Fibroblast of villous mesenchyme (primary cell): ENCODE measurements at regions not wholly inside any gene's neighbourhood (a gene's known extent, or its start where the extent isn't known, plus 50 kb on each side); places are given as distances from the start of the nearest gene placed in this dataset.
A peak's percentile ranks its signal among the peaks of the same experiment; 100 is the strongest.
"Not testable (repeated sequence)": the region's sequence is repeated elsewhere in the genome, so short reads cannot be mapped to it uniquely, and the experiment has no call there.

Source experiments
- DNase-seq: peaks from one replicate; pipeline ENCODE4 v3.0.0-alpha.2; 2010; ENCODE audit warnings: low read depth
- H3K4me3 ChIP-seq: 2 replicates; pipeline ENCODE4 v1.5.1; 2011; ENCODE audit warnings: low read depth, mild to moderate bottlenecking, low read length
- TF ChIP-seq, protein P1 (sequence below): IDR thresholded peaks from 2 replicates; pipeline ENCODE4 v1.5.1; 2012; ENCODE audit warnings: low read depth, mild to moderate bottlenecking, low read length; ENCODE audit not compliant: insufficient read depth

DNA sequence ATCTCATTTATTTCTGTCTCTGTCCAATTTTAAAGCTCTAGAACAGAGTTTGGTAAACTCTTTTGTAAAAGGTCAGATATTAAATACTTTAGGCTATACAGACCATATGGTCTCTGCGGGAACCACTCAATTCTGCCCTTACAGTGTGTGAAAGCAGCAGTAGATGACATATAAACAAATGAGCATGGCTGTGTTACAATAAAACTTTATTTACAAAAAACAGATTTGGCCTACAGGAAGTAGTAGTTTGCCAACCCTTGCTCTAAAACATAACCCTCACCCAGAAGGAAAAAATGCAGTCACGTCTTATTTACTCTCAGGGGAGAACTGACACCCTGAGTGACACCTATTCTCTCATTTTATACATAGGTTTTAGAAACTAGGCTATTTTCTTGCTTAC lies 220.4 kb downstream of the DEPDC1B start:
- no peak for DNase-seq
- H3K4me3 ChIP-seq, result no peak overlapping the region
- TF ChIP-seq, protein P1, sequence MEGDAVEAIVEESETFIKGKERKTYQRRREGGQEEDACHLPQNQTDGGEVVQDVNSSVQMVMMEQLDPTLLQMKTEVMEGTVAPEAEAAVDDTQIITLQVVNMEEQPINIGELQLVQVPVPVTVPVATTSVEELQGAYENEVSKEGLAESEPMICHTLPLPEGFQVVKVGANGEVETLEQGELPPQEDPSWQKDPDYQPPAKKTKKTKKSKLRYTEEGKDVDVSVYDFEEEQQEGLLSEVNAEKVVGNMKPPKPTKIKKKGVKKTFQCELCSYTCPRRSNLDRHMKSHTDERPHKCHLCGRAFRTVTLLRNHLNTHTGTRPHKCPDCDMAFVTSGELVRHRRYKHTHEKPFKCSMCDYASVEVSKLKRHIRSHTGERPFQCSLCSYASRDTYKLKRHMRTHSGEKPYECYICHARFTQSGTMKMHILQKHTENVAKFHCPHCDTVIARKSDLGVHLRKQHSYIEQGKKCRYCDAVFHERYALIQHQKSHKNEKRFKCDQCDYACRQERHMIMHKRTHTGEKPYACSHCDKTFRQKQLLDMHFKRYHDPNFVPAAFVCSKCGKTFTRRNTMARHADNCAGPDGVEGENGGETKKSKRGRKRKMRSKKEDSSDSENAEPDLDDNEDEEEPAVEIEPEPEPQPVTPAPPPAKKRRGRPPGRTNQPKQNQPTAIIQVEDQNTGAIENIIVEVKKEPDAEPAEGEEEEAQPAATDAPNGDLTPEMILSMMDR, result no peak

DNA sequence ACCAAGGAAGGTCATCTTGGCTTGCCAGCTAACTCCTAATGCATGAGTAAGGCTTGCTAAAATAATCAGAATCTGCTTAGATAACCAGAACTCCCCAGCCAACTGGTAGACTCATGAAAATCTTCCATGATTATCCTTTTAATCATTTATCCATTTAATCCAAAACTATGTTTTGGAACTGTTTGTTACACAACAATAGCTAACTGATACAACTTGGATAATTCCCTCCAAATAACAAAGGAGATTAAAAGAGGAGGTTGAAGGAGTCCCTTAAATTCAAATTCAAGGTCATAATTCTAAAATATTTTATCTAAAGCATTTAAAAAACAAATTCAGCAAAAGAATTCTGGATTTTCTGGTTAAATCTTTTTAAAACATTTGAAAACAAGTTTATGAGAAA lies 222.1 kb downstream of the DEPDC1B start:
- no peak overlapping the region for H3K4me3 ChIP-seq
- no peak for DNase-seq
- TF ChIP-seq, protein P1, result no peak

DNA sequence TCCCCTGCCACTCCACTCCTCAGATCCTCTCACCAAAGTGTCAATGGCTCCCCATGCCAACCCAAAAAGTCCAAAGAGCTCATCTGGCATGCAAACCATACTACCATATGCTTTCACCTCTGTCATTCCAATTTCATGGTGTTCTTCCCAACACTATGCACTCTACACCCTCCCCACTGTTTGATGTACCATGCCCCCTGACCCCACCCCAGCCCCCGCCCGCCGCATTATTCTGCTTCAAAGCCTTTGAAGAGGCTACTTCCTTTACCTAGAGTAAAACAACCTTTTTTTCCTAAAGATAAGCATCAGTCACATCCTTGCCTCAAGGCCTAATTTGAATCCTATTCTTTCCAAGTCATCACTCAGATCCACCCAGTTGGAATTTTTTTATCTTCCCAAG lies 226.3 kb downstream of the DEPDC1B start:
- no peak overlapping the region for H3K4me3 ChIP-seq
- TF ChIP-seq, protein P1, result no peak
- no peak for DNase-seq

DNA sequence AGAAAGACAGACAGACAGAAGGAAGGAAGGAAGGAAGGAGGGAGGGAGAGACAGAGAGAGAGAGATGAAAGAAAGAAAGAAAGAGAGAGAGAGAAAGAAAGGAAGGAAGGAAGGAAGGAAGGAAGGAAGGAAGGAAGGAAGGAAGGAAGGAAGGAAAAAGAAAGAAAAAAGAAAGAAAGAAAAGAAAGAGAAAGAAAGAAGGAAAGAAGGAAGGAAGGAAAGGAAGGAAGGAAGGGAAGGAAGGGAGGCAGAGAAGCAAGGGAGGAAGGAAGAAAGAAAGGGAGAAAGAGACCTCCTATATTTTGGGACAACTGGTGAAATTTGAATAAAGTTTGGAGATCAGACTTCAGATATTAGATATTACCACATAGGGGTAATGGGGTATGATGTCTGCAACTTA lies 226.9 kb downstream of the DEPDC1B start:
- not testable (repeated sequence) for H3K4me3 ChIP-seq, DNase-seq

DNA sequence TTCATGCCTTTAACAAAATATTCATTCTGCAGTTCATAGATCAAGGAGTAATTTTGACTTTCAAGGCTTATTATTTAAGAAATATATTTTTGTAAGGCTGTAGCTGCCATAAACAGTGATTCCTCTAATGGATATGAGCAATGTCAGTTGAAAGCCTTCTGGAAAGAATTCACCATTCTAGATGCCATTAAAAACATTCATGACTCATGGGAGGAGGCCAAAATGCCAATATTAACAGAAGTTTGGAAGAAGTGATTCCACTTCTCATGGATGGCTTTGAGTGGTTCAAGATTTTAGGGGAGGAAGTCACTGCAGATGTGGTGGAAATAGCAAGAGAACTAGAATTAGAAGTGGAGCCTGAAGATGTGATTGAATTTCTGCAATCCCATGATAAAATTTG lies 229.1 kb downstream of the DEPDC1B start:
- no peak for DNase-seq
- TF ChIP-seq, protein P1, result no peak
- no peak overlapping the region for H3K4me3 ChIP-seq

DNA sequence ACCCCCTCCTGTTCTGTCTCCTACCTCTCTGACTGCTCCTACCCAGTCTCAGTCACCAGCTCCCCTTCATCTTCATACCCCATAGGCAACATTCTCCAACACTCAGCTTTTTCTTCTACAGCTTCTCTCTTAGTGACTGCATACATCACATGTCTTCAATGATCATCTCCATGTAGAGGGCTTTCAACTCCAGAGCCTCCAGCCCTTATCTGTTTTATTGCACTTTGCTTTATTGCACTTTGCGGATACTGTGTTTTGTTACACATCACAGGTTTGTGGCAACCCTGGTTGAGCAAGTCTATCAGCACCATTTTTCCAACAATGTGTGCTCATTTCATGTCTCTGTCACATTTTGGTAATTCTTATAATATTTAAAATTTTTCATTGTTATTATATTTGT lies 230.7 kb downstream of the DEPDC1B start:
- no peak for DNase-seq
- TF ChIP-seq, protein P1, result no peak
- no peak overlapping the region for H3K4me3 ChIP-seq

DNA sequence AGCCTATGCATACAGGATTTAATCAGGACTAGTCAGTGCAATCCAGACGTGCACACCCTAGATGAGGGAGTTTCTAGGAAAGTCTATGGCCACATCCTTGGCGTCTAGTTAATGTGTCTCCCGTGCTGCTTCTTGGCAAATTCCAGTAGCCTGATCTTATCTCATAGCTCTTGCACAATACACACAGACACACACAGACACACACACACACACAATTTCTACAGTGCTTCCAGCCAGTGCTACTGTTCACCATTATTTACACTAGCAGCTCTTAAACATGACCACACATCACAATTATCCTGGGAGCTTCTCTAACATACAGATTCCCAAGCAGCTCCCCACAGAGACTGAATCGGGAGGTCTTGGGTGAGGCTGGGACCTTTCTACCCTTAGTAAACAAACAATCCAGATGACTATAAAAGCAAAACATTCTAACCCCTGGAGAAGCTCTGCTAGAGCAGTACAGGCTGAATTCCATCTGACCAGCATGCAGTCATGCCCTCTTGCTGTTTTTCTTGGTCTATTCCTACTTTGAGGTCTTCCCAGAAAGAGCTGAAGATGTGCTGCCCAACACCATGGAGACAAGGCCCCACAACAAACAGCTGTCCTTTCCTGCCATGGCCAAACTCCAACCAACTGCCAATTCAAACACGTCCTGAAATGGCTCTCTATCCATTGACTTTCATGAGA lies 236.6 kb downstream of the DEPDC1B start:
- DNase-seq, result peak; percentile 84
- no peak overlapping the region for H3K4me3 ChIP-seq
- TF ChIP-seq, protein P1, result no peak
